DOHH2 (cell line): ENCODE measurements at regions not wholly inside any gene's neighbourhood (a gene's known extent, or its start where the extent isn't known, plus 50 kb on each side); places are given as distances from the start of the nearest gene placed in this dataset.

Source experiments
- H3F3A ChIP-seq: fragments of 200-600 bp; sonication (generic), shearing (Covaris generic); 2 replicates; pipeline ENCODE4 v1.6.0; 2016; ENCODE audit warnings: antibody characterized with exemption, mild to moderate bottlenecking; ENCODE audit not compliant: control insufficient read depth, insufficient read depth
- H3K27ac ChIP-seq: fragments of 200-600 bp; sonication (generic); 2 replicates; pipeline ENCODE4 v1.5.1; 2014; ENCODE audit warnings: low read depth, mild to moderate bottlenecking, low read length, moderate library complexity
- H3K27me3 ChIP-seq: fragments of 200-600 bp; sonication (generic); 2 replicates; pipeline ENCODE4 v1.6.1; 2014; ENCODE audit warnings: mild to moderate bottlenecking, low read length, mixed read lengths; ENCODE audit not compliant: control insufficient read depth
- H3K36me3 ChIP-seq: fragments of 200-600 bp; sonication (generic); 2 replicates; pipeline ENCODE4 v1.6.1; 2014; ENCODE audit warnings: mild to moderate bottlenecking, low read length, moderate library complexity, mixed read lengths; ENCODE audit not compliant: control insufficient read depth
- H3K4me1 ChIP-seq: fragments of 200-600 bp; sonication (generic); 2 replicates; pipeline ENCODE4 v1.6.1; 2014; ENCODE audit warnings: mild to moderate bottlenecking, low read length, mixed read lengths; ENCODE audit not compliant: control insufficient read depth
- H3K4me2 ChIP-seq: fragments of 200-600 bp; sonication (generic); 2 replicates; pipeline ENCODE4 v1.6.0; 2014; ENCODE audit warnings: mild to moderate bottlenecking, low read length, moderate library complexity
- H3K4me3 ChIP-seq: fragments of 200-600 bp; sonication (generic); 2 replicates; pipeline ENCODE4 v1.5.1; 2014; ENCODE audit warnings: mild to moderate bottlenecking, low read length, mixed read lengths
- H3K79me2 ChIP-seq: fragments of 200-600 bp; sonication (generic); 2 replicates; pipeline ENCODE4 v1.6.1; 2014; ENCODE audit warnings: mild to moderate bottlenecking, low read length, mixed read lengths; ENCODE audit not compliant: control insufficient read depth
- H3K9me2 ChIP-seq: fragments of 200-600 bp; sonication (generic); replicated peaks from 2 replicates; pipeline ENCODE4 v1.6.1; 2014; ENCODE audit warnings: mild to moderate bottlenecking, low read length, mixed read lengths; ENCODE audit not compliant: control insufficient read depth
- H3K9me3 ChIP-seq: fragments of 200-600 bp; sonication (generic); 2 replicates; pipeline ENCODE4 v1.6.1; 2014; ENCODE audit warnings: antibody characterized with exemption, low read length, mixed read lengths; ENCODE audit not compliant: control insufficient read depth, insufficient read depth
- H4K20me1 ChIP-seq: fragments of 200-600 bp; sonication (generic); 2 replicates; pipeline ENCODE4 v1.6.0; 2014; ENCODE audit warnings: low read depth, mild to moderate bottlenecking, antibody characterized with exemption, low read length, moderate library complexity; ENCODE audit not compliant: control insufficient read depth, insufficient read depth
- EZH2phosphoT487 ChIP-seq: fragments of 200-600 bp; sonication (generic); IDR thresholded peaks from 2 replicates; pipeline ENCODE4 v1.6.1; 2017; ENCODE audit warnings: borderline replicate concordance, mild to moderate bottlenecking, antibody characterized with exemption, low read length, moderate library complexity, mixed read lengths
- TF ChIP-seq, protein P1 (sequence below): fragments of 200-600 bp; sonication (generic); IDR thresholded peaks from one replicate; pipeline ENCODE4 v1.5.1; 2014; ENCODE audit warnings: antibody characterized with exemption, mild to moderate bottlenecking, low read depth, low read length; ENCODE audit not compliant: poor library complexity, severe bottlenecking

DNA sequence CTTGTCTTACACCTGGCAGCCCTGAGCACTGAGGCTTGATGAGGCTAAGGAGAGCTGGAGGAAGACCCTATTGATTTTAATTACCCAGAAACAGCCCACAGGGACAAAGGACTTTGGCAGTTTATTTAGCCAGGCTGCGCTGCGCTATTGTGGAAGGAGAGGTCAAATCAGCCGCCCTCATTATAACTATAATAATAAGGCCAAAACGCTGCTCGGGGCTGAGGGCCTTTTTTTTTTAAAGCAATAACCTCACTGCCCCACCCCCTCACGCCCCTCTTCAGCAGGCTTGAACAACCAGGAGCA, 60.6 kb upstream of the NKX1-1 start:
- H3K4me1 ChIP-seq, result no peaks in the 10 kb centered on the region
- no peaks in the 10 kb centered on the region for H3K36me3 ChIP-seq
- H4K20me1 ChIP-seq, result no peaks in the 10 kb centered on the region
- H3K9me2 ChIP-seq, result no peaks in the 10 kb centered on the region
- no peaks in the 10 kb centered on the region for H3K79me2 ChIP-seq
- TF ChIP-seq EZH2phosphoT487, result no peak
- TF ChIP-seq, protein P1, sequence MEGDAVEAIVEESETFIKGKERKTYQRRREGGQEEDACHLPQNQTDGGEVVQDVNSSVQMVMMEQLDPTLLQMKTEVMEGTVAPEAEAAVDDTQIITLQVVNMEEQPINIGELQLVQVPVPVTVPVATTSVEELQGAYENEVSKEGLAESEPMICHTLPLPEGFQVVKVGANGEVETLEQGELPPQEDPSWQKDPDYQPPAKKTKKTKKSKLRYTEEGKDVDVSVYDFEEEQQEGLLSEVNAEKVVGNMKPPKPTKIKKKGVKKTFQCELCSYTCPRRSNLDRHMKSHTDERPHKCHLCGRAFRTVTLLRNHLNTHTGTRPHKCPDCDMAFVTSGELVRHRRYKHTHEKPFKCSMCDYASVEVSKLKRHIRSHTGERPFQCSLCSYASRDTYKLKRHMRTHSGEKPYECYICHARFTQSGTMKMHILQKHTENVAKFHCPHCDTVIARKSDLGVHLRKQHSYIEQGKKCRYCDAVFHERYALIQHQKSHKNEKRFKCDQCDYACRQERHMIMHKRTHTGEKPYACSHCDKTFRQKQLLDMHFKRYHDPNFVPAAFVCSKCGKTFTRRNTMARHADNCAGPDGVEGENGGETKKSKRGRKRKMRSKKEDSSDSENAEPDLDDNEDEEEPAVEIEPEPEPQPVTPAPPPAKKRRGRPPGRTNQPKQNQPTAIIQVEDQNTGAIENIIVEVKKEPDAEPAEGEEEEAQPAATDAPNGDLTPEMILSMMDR, result no peak
- no peaks in the 10 kb centered on the region for H3F3A ChIP-seq
- peaks cover 6% of the 10 kb centered on the region; the same call in 1 of the 2 replicates for H3K9me3 ChIP-seq
- no peak overlapping the region for H3K4me3 ChIP-seq
- H3K4me2 ChIP-seq, result no peak overlapping the region
- H3K27me3 ChIP-seq, result no peaks in the 10 kb centered on the region
- H3K27ac ChIP-seq, result no peak overlapping the region

DNA sequence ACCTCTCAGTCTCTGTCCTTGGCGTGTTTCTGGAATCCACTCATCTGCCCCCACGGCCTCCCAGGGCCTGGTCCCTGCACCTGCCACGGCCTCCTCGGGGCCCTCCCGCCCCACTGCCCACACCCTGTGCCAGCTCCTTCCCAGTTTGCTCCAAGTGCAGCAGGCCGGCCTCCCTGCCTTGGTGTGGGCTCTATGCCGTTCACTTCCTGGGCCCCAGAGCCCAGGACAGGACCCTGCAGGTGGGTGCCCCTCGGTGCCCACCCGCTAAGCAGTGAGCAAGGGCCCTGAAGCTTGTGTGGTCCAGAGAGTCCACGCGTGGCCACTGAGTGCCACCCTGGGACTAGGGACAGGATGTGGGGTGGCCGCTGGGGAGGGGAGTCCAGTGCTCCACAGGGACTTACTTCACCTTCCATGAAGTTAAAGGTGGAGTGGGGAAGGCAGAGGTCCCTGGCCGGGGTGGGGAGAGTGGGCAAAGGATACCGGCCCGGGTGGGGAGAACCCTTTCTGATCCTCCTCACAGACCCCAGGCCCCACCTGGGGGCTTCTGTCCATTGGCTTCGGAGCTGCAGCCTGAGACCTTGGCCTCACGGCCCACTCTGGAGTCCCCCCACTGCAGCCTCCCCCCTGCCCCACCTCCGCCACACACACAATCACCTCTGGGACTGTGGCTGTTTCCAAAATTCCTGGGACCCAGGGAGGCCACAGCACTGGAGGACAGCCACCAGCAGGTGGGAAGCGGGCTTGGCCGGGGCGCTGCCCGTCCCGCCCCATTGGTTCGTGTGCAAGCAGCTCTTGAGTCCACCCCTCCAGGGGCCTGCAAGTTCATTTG, 60.0 kb upstream of the NKX1-1 start:
- H3K79me2 ChIP-seq, result no peaks in the 10 kb centered on the region
- no peaks in the 10 kb centered on the region for H3K9me2 ChIP-seq
- H3K27me3 ChIP-seq, result no peaks in the 10 kb centered on the region
- peaks cover 6% of the 10 kb centered on the region; the same call in 1 of the 2 replicates for H3K9me3 ChIP-seq
- H3K4me3 ChIP-seq, result no peak overlapping the region
- H3K27ac ChIP-seq, result no peak overlapping the region
- no peaks in the 10 kb centered on the region for H3K36me3 ChIP-seq
- H3F3A ChIP-seq, result no peaks in the 10 kb centered on the region
- no peaks in the 10 kb centered on the region for H4K20me1 ChIP-seq
- no peak overlapping the region for H3K4me2 ChIP-seq
- TF ChIP-seq, protein P1, result no peak
- TF ChIP-seq EZH2phosphoT487, result no peak
- no peaks in the 10 kb centered on the region for H3K4me1 ChIP-seq

- Histone ChIP-seq H3K79me2 (no peaks in the 10 kb centered on the region), H3K36me3 (no peaks in the 10 kb centered on the region), H3K27me3 (no peaks in the 10 kb centered on the region), H3F3A (no peaks in the 10 kb centered on the region), H3K4me1 (no peaks in the 10 kb centered on the region), H3K4me3 (no peak overlapping the region), H3K27ac (no peak overlapping the region), H3K9me3 (peaks cover 3% of the 10 kb centered on the region; the same call in 1 of the 2 replicates), H3K4me2 (no peak overlapping the region), H4K20me1 (no peaks in the 10 kb centered on the region), H3K9me2 (no peaks in the 10 kb centered on the region)
- TF ChIP-seq EZH2phosphoT487, result no peak
- TF ChIP-seq, protein P1, result no peak
Observed at GRCh38 chr4:1465173-1466033, 59.2 kb upstream of the NKX1-1 start.
